ENCODE measurements at regions not wholly inside any gene's neighbourhood (a gene's known extent, or its start where the extent isn't known, plus 50 kb on each side); places are given as distances from the start of the nearest gene placed in this dataset.

DNA sequence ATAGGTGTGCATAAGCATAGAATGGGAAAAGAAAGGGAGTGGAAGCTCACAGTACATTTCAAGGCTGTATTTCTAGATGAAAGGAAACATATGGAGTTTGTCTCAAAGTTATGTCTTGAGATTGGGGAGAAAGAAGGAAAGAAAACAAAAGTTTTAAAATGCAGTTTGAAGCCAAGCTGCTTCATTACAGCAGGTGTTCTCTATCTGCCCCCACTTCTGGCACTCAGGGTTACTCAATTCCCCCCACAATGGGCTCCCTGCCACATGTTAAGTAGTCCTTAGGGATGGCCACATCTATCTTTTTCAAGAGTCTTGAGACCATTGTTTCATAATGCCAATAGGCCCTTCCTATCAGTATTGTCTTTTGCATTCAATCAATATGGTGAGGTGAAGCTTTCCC lies 367.4 kb upstream of the ANXA10 start:
- no peaks in the 10 kb centered on the region for H3K4me1 ChIP-seq (ENCODE audit: control insufficient read depth, insufficient read depth, low read length)
- H3K4me1 Mint-ChIP-seq = no peaks in the 10 kb centered on the region

DNA sequence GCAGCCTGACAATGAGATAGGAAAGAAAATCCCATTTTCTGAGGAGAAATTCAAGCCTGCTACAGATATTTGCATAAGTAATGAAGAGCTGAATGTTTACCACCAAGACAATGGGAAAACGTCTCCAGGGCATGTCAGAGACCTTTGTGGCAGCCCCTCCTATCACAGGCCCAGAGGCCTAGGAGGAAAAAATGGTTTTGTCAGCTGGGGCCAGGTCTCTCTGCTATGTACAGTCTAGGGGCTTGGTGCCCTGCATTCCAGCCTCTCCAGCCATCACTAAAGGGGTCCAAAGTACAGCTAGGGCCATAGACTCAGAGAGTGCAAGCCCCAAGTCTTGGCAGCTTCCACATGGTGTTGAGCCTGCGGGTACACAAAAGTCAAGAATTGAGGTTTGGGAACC lies 361.6 kb upstream of the ANXA10 start:
- peak overlapping the region; percentile 31 for H3K4me3 ChIP-seq (ENCODE audit: low read length)
- no peaks in the 10 kb centered on the region for H3K36me3 ChIP-seq (ENCODE audit: control insufficient read depth, insufficient read depth, low read length)
- Mint-ChIP-seq H3K9me3 (peaks cover 48% of the 10 kb centered on the region), H3K27ac (no peak overlapping the region), H3K4me1 (no peaks in the 10 kb centered on the region), H3K4me3 (no peak overlapping the region), H3K36me3 (ENCODE audit: low read depth) (peaks cover 3% of the 10 kb centered on the region), H3K27me3 (ENCODE audit: insufficient read depth) (no peaks in the 10 kb centered on the region)
- H3K9me3 ChIP-seq (ENCODE audit: control insufficient read depth, low read length) = peaks cover 29% of the 10 kb centered on the region
- H3K4me1 ChIP-seq (ENCODE audit: control insufficient read depth, insufficient read depth, low read length) = no peaks in the 10 kb centered on the region
- no peak overlapping the region for H3K9ac ChIP-seq (ENCODE audit: extremely low read depth, low read length, poor library complexity, severe bottlenecking)
- no peaks in the 10 kb centered on the region for H3K27me3 ChIP-seq (ENCODE audit: control insufficient read depth, insufficient read depth, low read length, poor library complexity, severe bottlenecking)
- DNase-seq = no peak
- no peak overlapping the region for H3K27ac ChIP-seq (ENCODE audit: low read depth, low read length)
- TF ChIP-seq, protein P1, sequence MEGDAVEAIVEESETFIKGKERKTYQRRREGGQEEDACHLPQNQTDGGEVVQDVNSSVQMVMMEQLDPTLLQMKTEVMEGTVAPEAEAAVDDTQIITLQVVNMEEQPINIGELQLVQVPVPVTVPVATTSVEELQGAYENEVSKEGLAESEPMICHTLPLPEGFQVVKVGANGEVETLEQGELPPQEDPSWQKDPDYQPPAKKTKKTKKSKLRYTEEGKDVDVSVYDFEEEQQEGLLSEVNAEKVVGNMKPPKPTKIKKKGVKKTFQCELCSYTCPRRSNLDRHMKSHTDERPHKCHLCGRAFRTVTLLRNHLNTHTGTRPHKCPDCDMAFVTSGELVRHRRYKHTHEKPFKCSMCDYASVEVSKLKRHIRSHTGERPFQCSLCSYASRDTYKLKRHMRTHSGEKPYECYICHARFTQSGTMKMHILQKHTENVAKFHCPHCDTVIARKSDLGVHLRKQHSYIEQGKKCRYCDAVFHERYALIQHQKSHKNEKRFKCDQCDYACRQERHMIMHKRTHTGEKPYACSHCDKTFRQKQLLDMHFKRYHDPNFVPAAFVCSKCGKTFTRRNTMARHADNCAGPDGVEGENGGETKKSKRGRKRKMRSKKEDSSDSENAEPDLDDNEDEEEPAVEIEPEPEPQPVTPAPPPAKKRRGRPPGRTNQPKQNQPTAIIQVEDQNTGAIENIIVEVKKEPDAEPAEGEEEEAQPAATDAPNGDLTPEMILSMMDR (conservative IDR thresholded peaks at IDR 0.05) = no peak
- 78 to 92% methylated on average over 1 to 2 of the region's 2 CpGs for WGBS, 2 experiments (ENCODE audit: insufficient coverage in 1 of 2, insufficient read length in 1 of 2)

More for the DNA sequence above, 367.4 kb upstream of the ANXA10 start:
- Mint-ChIP-seq H3K27ac (no peak overlapping the region), H3K27me3 (ENCODE audit: insufficient read depth) (no peaks in the 10 kb centered on the region), H3K36me3 (ENCODE audit: low read depth) (no peaks in the 10 kb centered on the region), H3K9me3 (peaks cover 14% of the 10 kb centered on the region), H3K4me3 (no peak overlapping the region)
- Histone ChIP-seq H3K4me3 (ENCODE audit: low read length) (no peak overlapping the region), H3K27me3 (ENCODE audit: control insufficient read depth, insufficient read depth, low read length, poor library complexity, severe bottlenecking) (no peaks in the 10 kb centered on the region), H3K36me3 (ENCODE audit: control insufficient read depth, insufficient read depth, low read length) (no peaks in the 10 kb centered on the region), H3K9ac (ENCODE audit: extremely low read depth, low read length, poor library complexity, severe bottlenecking) (no peak overlapping the region), H3K9me3 (ENCODE audit: control insufficient read depth, low read length) (peaks cover 6% of the 10 kb centered on the region), H3K27ac (ENCODE audit: low read depth, low read length) (no peak overlapping the region)
- TF ChIP-seq, protein P1 (conservative IDR thresholded peaks at IDR 0.05) = no peak
- no peak for DNase-seq

DNA sequence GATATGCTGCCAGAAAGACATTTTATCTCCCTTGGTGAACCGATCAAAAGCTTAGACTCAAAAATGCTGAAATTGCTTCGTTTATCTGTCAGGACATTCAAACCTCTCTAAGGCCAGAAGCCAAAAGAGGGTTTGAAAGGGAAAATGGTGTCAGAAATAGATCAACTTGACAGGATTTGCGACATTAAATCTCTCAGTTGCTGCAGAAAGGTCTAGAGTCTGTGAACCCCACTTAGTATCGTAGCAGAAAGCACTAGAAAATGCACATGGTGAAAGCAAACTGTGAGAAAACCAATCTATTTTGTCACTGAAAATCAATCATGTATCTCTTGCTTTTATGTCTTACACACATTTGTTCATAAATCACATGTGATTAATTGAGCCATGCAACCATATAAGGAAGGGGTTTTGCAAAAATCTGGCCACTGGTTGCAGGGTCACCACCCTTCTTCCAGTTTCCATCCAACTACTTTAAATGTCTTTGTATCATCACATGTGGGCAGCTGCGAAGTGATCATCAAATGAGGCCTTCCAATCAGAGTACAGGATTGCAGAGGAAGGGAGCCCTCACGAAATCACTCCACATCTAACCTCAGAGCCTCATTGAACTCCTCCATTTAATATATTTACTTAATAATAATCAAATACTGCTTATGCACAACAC lies 347.2 kb upstream of the ANXA10 start:
- Mint-ChIP-seq H3K27ac (no peak overlapping the region), H3K4me3 (no peak overlapping the region), H3K36me3 (ENCODE audit: low read depth) (no peaks in the 10 kb centered on the region), H3K4me1 (no peaks in the 10 kb centered on the region), H3K9me3 (no peaks in the 10 kb centered on the region), H3K27me3 (ENCODE audit: insufficient read depth) (no peaks in the 10 kb centered on the region)
- H3K9me3 ChIP-seq (ENCODE audit: control insufficient read depth, low read length) = no peaks in the 10 kb centered on the region
- TF ChIP-seq, protein P1 (conservative IDR thresholded peaks at IDR 0.05) = no peak
- no peaks in the 10 kb centered on the region for H3K27me3 ChIP-seq (ENCODE audit: control insufficient read depth, insufficient read depth, low read length, poor library complexity, severe bottlenecking)
- no peaks in the 10 kb centered on the region for H3K36me3 ChIP-seq (ENCODE audit: control insufficient read depth, insufficient read depth, low read length)
- 91 to 96% methylated on average over 4 to 6 of the region's 6 CpGs for WGBS, 2 experiments (ENCODE audit: insufficient coverage in 1 of 2, insufficient read length in 1 of 2)
- no peak overlapping the region for H3K4me3 ChIP-seq (ENCODE audit: low read length)
- H3K9ac ChIP-seq (ENCODE audit: extremely low read depth, low read length, poor library complexity, severe bottlenecking) = no peak overlapping the region
- H3K4me1 ChIP-seq (ENCODE audit: control insufficient read depth, insufficient read depth, low read length) = no peaks in the 10 kb centered on the region
- DNase-seq = no peak
- H3K27ac ChIP-seq (ENCODE audit: low read depth, low read length) = no peak overlapping the region

All from endodermal cell (in vitro differentiated cells).